NCI-H1436 treated with DMSO at 0.1 percent for 48 hours (cell line): ENCODE measurements at regions not wholly inside any gene's neighbourhood (a gene's known extent, or its start where the extent isn't known, plus 50 kb on each side); places are given as distances from the start of the nearest gene placed in this dataset.

ENCODE experiments used
- DNase-seq: peaks from one replicate; lab custom pipeline; 2025; lab: John Stamatoyannopoulos, UW

GRCh38 chr7:153847828-153848227, 204.4 kb upstream of the DPP6 start:
- DNase-seq: no peak

- DNase-seq: no peak
Measured at GRCh38 chr7:153852261-153852660, 199.9 kb upstream of the DPP6 start.

GRCh38 chr7:153858355-153858754, 193.8 kb upstream of the DPP6 start:
- no peak for DNase-seq

GRCh38 chr7:153859239-153859638, 193.0 kb upstream of the DPP6 start:
- DNase-seq: no peak

GRCh38 chr7:153886506-153887441, 165.4 kb upstream of the DPP6 start:
- no peak for DNase-seq

GRCh38 chr7:153887749-153888569, 164.2 kb upstream of the DPP6 start:
- DNase-seq: no peak

GRCh38 chr7:153891990-153892389, 160.2 kb upstream of the DPP6 start:
- DNase-seq: no peak

GRCh38 chr7:153902862-153903261, 149.3 kb upstream of the DPP6 start:
- no peak for DNase-seq

GRCh38 chr7:153912211-153912610, 140.0 kb upstream of the DPP6 start:
- no peak for DNase-seq

GRCh38 chr7:153920126-153920525, 132.1 kb upstream of the DPP6 start:
- no peak for DNase-seq

GRCh38 chr7:153920897-153921296, 131.3 kb upstream of the DPP6 start:
- DNase-seq: no peak

GRCh38 chr7:153921408-153921807, 130.8 kb upstream of the DPP6 start:
- no peak for DNase-seq

GRCh38 chr7:153930696-153931095, 121.5 kb upstream of the DPP6 start:
- DNase-seq: no peak

- DNase-seq: no peak
Measured at GRCh38 chr7:153934048-153934447, 118.2 kb upstream of the DPP6 start.

- DNase-seq: no peak
Measured at GRCh38 chr7:153934629-153935028, 117.6 kb upstream of the DPP6 start.

- no peak for DNase-seq
Measured at GRCh38 chr7:153935095-153935494, 117.1 kb upstream of the DPP6 start.

- DNase-seq: no peak
Measured at GRCh38 chr7:153938451-153938850, 113.7 kb upstream of the DPP6 start.

GRCh38 chr7:153939177-153939576, 113.0 kb upstream of the DPP6 start:
- peak; percentile 2 for DNase-seq

GRCh38 chr7:153939654-153940053, 112.5 kb upstream of the DPP6 start:
- DNase-seq: no peak

GRCh38 chr7:153941061-153941460, 111.1 kb upstream of the DPP6 start:
- DNase-seq: no peak

GRCh38 chr7:153942036-153942435, 110.2 kb upstream of the DPP6 start:
- no peak for DNase-seq

- DNase-seq: no peak
Measured at GRCh38 chr7:153943457-153943856, 108.7 kb upstream of the DPP6 start.

- DNase-seq: no peak
Measured at GRCh38 chr7:153943861-153944260, 108.3 kb upstream of the DPP6 start.
